Hepatocyte (in vitro differentiated cells): ENCODE measurements at regions not wholly inside any gene's neighbourhood (a gene's known extent, or its start where the extent isn't known, plus 50 kb on each side); places are given as distances from the start of the nearest gene placed in this dataset.

Experiments
- DNase-seq: peaks from one replicate; pipeline ENCODE4 v3.0.0-alpha.2; 2016; ENCODE audit warnings: low spot score
- H2AFZ ChIP-seq: fragments of 200-600 bp; sonication (generic); 2 replicates; pipeline ENCODE4 v1.6.0; 2016; ENCODE audit warnings: antibody characterized with exemption, mild to moderate bottlenecking
- H3K27ac ChIP-seq: fragments of 200-600 bp; sonication (generic); 2 replicates; pipeline ENCODE4 v1.5.1; 2016; ENCODE audit warnings: mild to moderate bottlenecking
- H3K27me3 ChIP-seq: fragments of 200-600 bp; sonication (generic); 2 replicates; pipeline ENCODE4 v1.6.1; 2016
- H3K36me3 ChIP-seq: fragments of 200-600 bp; sonication (generic); replicated peaks from 2 replicates; pipeline ENCODE4 v1.5.1; 2016; ENCODE audit warnings: low read depth; ENCODE audit not compliant: insufficient read depth
- H3K4me1 ChIP-seq: fragments of 200-600 bp; sonication (generic); 2 replicates; pipeline ENCODE4 v1.5.1; 2016; ENCODE audit warnings: mild to moderate bottlenecking, moderate library complexity; ENCODE audit not compliant: insufficient read depth
- H3K4me2 ChIP-seq: fragments of 200-600 bp; sonication (generic); 2 replicates; pipeline ENCODE4 v1.6.0; 2016
- H3K4me3 ChIP-seq: fragments of 200-600 bp; sonication (generic); 2 replicates; pipeline ENCODE4 v1.5.1; 2016; ENCODE audit warnings: mild to moderate bottlenecking
- H3K79me2 ChIP-seq: fragments of 200-600 bp; sonication (generic); 2 replicates; pipeline ENCODE4 v1.6.0; 2017; ENCODE audit warnings: mild to moderate bottlenecking
- H3K9me2 ChIP-seq: fragments of 200-600 bp; sonication (generic); replicated peaks from 2 replicates; pipeline ENCODE4 v1.6.0; 2017; ENCODE audit warnings: mild to moderate bottlenecking; ENCODE audit not compliant: insufficient read depth
- H3K9me3 ChIP-seq: fragments of 200-600 bp; sonication (generic); 2 replicates; pipeline ENCODE4 v1.5.1; 2016; ENCODE audit warnings: low read depth, mild to moderate bottlenecking
- H4K20me1 ChIP-seq: fragments of 200-600 bp; sonication (generic); 2 replicates; pipeline ENCODE4 v1.6.0; 2016; ENCODE audit warnings: mild to moderate bottlenecking; ENCODE audit not compliant: insufficient read depth, poor library complexity, severe bottlenecking
- EZH2 ChIP-seq: fragments of 200-600 bp; sonication (generic); IDR thresholded peaks from 2 replicates; pipeline ENCODE4 v1.6.1; 2016; ENCODE audit warnings: antibody characterized with exemption, mild to moderate bottlenecking, borderline replicate concordance
- EZH2phosphoT487 ChIP-seq: fragments of 200-600 bp; sonication (generic); IDR thresholded peaks from one replicate; pipeline ENCODE4 v1.6.1; 2018; ENCODE audit warnings: antibody characterized with exemption, mild to moderate bottlenecking, low read depth, moderate library complexity; ENCODE audit not compliant: unreplicated experiment, severe bottlenecking
- WGBS: methylation state at CpG from one replicate; pipeline ENCODE4 v1.1.6; 2016; ENCODE audit warnings: low lambda C conversion rate; ENCODE audit errors: missing lambda C conversion rate; 5-methylcytosine and 5-hydroxymethylcytosine counted together
- TF ChIP-seq, protein P1 (sequence below): fragments of 200-600 bp; sonication (generic); IDR thresholded peaks from 2 replicates; pipeline ENCODE4 v1.5.1; 2016; ENCODE audit warnings: antibody characterized with exemption, mild to moderate bottlenecking; ENCODE audit not compliant: poor library complexity

DNA sequence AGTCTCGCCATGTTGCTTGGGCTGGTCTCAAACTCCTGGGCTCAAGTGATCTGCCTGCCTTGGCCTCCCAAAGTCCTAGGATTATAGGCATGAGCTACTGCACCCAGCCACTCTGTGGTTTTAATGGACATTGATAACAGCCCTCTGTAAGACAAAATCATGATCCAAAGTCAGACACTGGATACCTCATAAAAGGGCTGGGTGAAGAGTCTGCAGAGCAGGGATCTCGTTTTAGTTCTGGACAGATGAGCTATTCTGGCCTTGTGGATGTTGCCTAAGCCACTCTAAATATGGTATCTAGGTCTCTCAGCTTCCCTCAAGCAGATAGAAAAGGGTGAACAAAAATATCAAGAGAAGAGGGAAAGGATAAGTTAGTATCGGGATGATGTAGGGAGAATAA lies 133.4 kb upstream of the OSMR start:
- Histone ChIP-seq H2AFZ (no peak overlapping the region), H3K4me2 (no peak overlapping the region), H3K79me2 (no peaks in the 10 kb centered on the region), H3K9me3 (no peaks in the 10 kb centered on the region), H3K36me3 (no peaks in the 10 kb centered on the region), H3K27ac (no peak overlapping the region), H4K20me1 (no peaks in the 10 kb centered on the region), H3K4me3 (no peak overlapping the region), H3K27me3 (peaks cover 31% of the 10 kb centered on the region), H3K4me1 (peaks cover 10% of the 10 kb centered on the region), H3K9me2 (no peaks in the 10 kb centered on the region)
- WGBS: 72% methylated on average over 3 of the region's 3 CpGs
- DNase-seq: no peak
- TF ChIP-seq EZH2 (no peak), EZH2phosphoT487 (no peak)
- TF ChIP-seq, protein P1, sequence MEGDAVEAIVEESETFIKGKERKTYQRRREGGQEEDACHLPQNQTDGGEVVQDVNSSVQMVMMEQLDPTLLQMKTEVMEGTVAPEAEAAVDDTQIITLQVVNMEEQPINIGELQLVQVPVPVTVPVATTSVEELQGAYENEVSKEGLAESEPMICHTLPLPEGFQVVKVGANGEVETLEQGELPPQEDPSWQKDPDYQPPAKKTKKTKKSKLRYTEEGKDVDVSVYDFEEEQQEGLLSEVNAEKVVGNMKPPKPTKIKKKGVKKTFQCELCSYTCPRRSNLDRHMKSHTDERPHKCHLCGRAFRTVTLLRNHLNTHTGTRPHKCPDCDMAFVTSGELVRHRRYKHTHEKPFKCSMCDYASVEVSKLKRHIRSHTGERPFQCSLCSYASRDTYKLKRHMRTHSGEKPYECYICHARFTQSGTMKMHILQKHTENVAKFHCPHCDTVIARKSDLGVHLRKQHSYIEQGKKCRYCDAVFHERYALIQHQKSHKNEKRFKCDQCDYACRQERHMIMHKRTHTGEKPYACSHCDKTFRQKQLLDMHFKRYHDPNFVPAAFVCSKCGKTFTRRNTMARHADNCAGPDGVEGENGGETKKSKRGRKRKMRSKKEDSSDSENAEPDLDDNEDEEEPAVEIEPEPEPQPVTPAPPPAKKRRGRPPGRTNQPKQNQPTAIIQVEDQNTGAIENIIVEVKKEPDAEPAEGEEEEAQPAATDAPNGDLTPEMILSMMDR: no peak

DNA sequence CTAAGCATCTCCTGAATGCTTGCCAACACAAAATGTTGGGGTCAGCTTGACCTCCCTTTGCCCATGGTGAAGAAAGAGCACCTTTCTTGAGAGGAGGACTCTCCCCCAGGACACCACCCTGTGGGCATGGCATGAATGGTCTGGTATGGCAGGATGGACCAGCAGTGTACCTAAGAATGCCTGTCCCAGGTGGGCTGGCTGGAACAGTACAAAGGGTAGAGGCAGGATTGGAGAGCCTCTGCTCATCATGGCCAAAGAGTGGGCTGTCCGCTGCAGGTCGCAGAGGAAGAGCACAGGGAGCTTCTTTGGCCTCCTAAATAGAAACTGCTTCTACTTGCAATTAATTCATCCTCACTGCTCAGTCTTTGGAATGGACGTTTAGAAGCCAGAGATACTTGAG lies 131.6 kb upstream of the OSMR start:
- H3K36me3 ChIP-seq: no peaks in the 10 kb centered on the region
- no peaks in the 10 kb centered on the region for H3K79me2 ChIP-seq
- H3K27me3 ChIP-seq: peaks cover 30% of the 10 kb centered on the region
- no peaks in the 10 kb centered on the region for H4K20me1 ChIP-seq
- H2AFZ ChIP-seq: no peak overlapping the region
- H3K9me3 ChIP-seq: no peaks in the 10 kb centered on the region
- no peak overlapping the region for H3K4me2 ChIP-seq
- no peaks in the 10 kb centered on the region for H3K9me2 ChIP-seq
- H3K4me1 ChIP-seq: peaks cover 14% of the 10 kb centered on the region
- H3K27ac ChIP-seq: no peak overlapping the region
- DNase-seq: no peak
- no peak overlapping the region for H3K4me3 ChIP-seq
- WGBS: 90% methylated on average over 3 of the region's 3 CpGs
- TF ChIP-seq, protein P1: no peak
- no peak for TF ChIP-seq EZH2phosphoT487
- TF ChIP-seq EZH2: no peak

DNA sequence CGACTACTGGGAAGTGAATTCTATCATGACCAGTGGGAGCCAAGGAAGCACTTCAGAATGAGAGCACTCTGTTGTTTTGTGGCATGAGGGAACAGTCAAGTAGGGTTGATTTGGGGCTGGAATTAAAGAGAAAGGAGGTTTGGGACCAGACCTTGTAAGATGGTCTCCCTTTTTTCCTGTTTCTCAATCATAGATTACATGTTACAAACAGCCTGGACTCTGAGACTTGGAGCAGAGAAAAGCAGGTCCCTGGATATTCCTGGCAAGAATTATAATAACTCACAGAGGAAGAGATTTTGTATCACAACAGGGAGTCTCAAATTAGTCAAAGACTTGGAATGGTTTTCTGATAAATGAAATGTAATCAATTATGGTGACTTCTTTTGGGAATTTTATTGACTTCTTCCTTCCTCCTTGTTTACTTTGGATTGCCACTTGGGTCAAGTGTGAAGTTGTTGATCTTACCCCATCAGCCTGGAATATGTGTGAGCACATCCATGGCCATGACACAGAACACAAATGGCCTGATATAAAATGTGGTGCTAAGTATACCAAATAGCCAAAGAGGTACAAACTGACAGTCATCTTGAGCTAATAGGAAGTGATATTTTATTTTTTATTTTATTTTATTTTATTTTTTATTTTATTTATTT lies 131.0 kb upstream of the OSMR start:
- Histone ChIP-seq H3K4me1 (peaks cover 15% of the 10 kb centered on the region), H3K9me3 (no peaks in the 10 kb centered on the region), H2AFZ (no peak overlapping the region), H3K4me2 (no peak overlapping the region), H3K27ac (no peak overlapping the region), H3K27me3 (peaks cover 24% of the 10 kb centered on the region), H3K4me3 (no peak overlapping the region), H4K20me1 (no peaks in the 10 kb centered on the region), H3K36me3 (no peaks in the 10 kb centered on the region), H3K79me2 (no peaks in the 10 kb centered on the region), H3K9me2 (no peaks in the 10 kb centered on the region)
- 87% methylated on average over 1 of the region's 1 CpG for WGBS
- TF ChIP-seq, protein P1: no peak
- TF ChIP-seq EZH2phosphoT487 (no peak), EZH2 (no peak)
- DNase-seq: no peak

DNA sequence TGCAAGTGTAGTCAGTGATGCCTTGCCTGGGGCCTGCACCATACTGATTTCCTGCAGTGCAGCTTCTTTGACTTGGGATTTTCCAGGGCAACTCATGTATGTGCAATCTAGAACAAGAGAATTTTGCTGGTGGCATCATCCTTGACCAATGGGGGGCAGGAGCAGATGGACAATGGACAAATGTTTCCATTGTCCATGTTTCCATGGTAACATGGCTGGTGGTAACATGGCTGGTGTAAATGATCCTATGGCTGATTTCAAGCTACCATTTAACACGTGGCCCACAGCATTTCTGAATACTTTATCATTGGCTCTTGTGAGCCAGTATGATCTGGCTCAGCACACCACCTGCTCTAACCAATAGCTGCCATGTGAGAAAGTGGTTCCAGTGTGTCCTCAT lies 130.1 kb upstream of the OSMR start:
- DNase-seq: no peak
- Histone ChIP-seq H3K4me1 (peaks cover 10% of the 10 kb centered on the region), H3K27me3 (peaks cover 15% of the 10 kb centered on the region), H3K27ac (no peak overlapping the region), H4K20me1 (no peaks in the 10 kb centered on the region), H3K36me3 (no peaks in the 10 kb centered on the region), H3K4me2 (no peak overlapping the region), H3K9me2 (no peaks in the 10 kb centered on the region), H3K4me3 (no peak overlapping the region), H3K9me3 (no peaks in the 10 kb centered on the region), H2AFZ (no peak overlapping the region), H3K79me2 (no peaks in the 10 kb centered on the region)
- no peak for TF ChIP-seq EZH2phosphoT487
- TF ChIP-seq EZH2: no peak
- TF ChIP-seq, protein P1: no peak
- WGBS: 100% methylated on average over 1 of the region's 1 CpG
